HG03064 (cell line): ENCODE measurements at regions not wholly inside any gene's neighbourhood (a gene's known extent, or its start where the extent isn't known, plus 50 kb on each side); places are given as distances from the start of the nearest gene placed in this dataset.
"Not testable (repeated sequence)": the region's sequence is repeated elsewhere in the genome, so short reads cannot be mapped to it uniquely, and the experiment has no call there.

ENCODE experiments used
- ATAC-seq: cut with Tn5 transposase; IDR thresholded peaks from one replicate; pipeline ENCODE4 v1.9.1; 2021; ENCODE audit warnings: low read depth; ENCODE audit not compliant: unreplicated experiment

- no peak for ATAC-seq
These were observed 83.9 kb upstream of the SLC39A10 start for GRCh38 chr2:195572895-195573683.

- no peak for ATAC-seq
These were observed 86.7 kb upstream of the SLC39A10 start for GRCh38 chr2:195570329-195570728.

GRCh38 chr2:195569255-195569654 is 87.8 kb upstream of the SLC39A10 start:
- ATAC-seq, result no peak

- not testable (repeated sequence) for ATAC-seq
These were observed 92.3 kb upstream of the SLC39A10 start for GRCh38 chr2:195564625-195565135.

GRCh38 chr2:195563857-195564512 is 93.0 kb upstream of the SLC39A10 start:
- no peak for ATAC-seq

- ATAC-seq, result no peak
These were observed 94.2 kb upstream of the SLC39A10 start for GRCh38 chr2:195562570-195563566.

GRCh38 chr2:195561116-195561921 is 95.7 kb upstream of the SLC39A10 start:
- ATAC-seq, result peak; percentile 37

- no peak for ATAC-seq
These were observed 96.7 kb upstream of the SLC39A10 start for GRCh38 chr2:195560209-195560895.

- ATAC-seq, result peak; percentile 89
These were observed 97.6 kb upstream of the SLC39A10 start for GRCh38 chr2:195559431-195559914.

GRCh38 chr2:195555971-195556370 is 101.1 kb upstream of the SLC39A10 start:
- ATAC-seq, result no peak

GRCh38 chr2:195552581-195552980 is 104.4 kb upstream of the SLC39A10 start:
- no peak for ATAC-seq

GRCh38 chr2:195548198-195548940 is 108.7 kb upstream of the SLC39A10 start:
- no peak for ATAC-seq

GRCh38 chr2:195547268-195547840 is 109.7 kb upstream of the SLC39A10 start:
- not testable (repeated sequence) for ATAC-seq

GRCh38 chr2:195545811-195546210 is 111.2 kb upstream of the SLC39A10 start:
- no peak for ATAC-seq

- peak; percentile 95 for ATAC-seq
These were observed 112.8 kb upstream of the SLC39A10 start for GRCh38 chr2:195543902-195544894.

- ATAC-seq, result no peak
These were observed 114.0 kb upstream of the SLC39A10 start for GRCh38 chr2:195543063-195543462.

GRCh38 chr2:195542067-195542466 is 115.0 kb upstream of the SLC39A10 start:
- no peak for ATAC-seq
